NCI-H774 (cell line): ENCODE measurements at regions not wholly inside any gene's neighbourhood (a gene's known extent, or its start where the extent isn't known, plus 50 kb on each side); places are given as distances from the start of the nearest gene placed in this dataset.

Source experiments
- DNase-seq: peaks from one replicate; lab custom pipeline; 2025; lab: John Stamatoyannopoulos, UW

DNA sequence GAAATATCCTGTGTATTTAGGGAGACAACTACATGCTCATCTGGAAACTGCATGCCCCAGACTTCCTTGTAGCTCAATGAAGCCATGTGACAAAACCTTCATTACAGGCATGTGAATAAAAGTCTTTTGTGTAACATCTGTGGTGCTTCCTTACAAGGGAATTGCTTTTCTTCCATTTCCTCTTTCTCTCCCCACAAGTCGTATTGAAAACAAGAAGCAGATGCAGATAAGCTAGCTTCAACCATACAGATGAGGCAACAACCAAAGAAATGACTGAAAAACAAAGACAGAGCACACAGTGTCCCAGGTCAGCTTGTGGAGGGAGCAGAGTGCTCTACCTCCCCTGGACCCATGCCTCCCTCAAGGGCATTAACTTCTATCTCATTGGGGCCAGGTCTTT, 115.8 kb upstream of the INPP4B start:
- DNase-seq, result no peak

DNA sequence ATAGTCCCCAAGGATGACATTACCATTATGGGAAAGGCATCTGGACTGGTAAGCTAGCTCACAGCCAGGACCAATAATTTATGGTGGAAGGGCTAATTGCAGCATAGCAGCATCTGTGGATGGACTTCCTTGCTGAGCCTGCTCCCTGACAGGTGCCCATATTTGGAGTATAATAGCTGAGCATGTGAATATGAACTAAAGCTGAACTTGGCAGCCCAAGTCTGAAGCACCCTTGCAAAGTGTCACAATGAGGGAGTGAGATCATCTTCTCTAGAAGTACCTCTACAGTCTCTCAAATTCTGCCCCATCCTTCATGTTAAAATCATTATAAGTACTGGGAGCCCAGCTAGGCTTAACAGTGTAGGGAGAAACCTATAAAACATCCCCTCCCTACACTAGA, 128.2 kb upstream of the INPP4B start:
- no peak for DNase-seq

DNA sequence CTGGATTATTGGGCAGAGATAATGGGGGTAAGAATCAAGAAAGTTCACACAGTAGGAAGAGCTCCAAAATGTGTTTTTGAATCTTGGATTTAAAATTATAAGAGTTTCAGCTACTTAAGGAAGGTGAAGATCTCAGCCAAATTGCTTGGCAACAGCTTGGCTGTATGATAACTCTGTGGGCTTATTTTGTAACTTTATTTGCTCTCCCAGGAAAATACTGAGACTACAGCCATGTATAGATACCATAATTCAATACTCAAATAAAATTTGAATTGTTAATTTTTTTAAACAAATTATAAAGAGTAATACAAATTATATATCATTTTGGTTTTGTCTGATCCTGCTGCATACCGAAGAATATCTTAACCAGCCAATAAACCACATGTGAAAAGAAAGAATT, 129.5 kb upstream of the INPP4B start:
- DNase-seq, result no peak

DNA sequence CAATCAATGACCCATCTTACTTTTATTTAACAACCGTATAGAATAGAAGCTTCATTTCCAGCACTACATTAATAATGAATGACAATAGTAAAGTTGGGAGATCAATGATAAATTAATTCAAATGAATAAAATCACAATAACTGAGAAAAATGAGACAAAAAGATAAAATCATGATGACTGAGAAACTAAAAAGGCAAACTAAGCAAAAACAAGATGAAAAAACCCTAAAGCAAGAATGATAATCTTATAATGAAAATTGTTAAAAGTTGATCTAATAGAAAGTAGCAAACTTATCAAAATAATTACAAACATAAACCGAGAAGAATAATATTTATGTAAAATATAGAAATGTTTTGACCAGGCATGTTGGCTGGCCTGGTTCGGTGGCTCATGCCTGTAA, 130.4 kb upstream of the INPP4B start:
- DNase-seq, result no peak

DNA sequence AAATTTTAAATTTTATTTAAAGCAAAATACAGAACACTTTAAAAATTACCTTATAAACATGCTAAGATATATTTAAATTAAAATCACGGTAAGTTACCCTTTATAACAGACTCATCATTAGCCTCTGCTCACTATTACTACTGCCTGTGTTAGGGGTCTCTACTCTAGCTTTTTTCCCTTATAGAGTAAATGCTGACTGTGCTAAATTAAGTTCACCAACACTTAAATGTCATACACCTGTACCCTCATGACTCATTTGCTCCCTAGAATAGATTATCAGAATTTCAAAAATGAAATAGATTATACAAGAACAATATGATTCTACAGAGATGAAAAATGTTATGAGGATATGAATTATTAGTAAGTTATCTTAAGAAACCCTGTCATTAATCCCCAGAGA, 131.1 kb upstream of the INPP4B start:
- DNase-seq, result no peak

DNA sequence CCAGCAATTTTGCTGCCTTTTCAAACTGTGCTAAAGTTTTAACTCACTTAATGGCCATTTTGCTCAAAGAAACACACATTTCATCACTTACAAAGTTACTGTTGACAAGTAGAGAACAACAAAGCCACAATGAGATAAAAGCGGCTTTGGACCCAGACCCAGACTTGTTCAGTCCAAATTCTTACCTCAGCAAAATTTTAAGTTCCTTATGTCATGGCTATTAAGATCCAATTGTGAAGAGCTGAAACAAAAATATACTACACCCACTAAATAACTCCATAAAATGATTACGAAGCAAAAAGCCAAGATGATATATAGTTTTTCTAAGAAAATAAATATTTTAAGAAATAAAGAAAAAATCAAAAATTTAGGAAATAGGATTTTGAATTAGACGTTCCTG, 137.0 kb upstream of the INPP4B start:
- no peak for DNase-seq

DNA sequence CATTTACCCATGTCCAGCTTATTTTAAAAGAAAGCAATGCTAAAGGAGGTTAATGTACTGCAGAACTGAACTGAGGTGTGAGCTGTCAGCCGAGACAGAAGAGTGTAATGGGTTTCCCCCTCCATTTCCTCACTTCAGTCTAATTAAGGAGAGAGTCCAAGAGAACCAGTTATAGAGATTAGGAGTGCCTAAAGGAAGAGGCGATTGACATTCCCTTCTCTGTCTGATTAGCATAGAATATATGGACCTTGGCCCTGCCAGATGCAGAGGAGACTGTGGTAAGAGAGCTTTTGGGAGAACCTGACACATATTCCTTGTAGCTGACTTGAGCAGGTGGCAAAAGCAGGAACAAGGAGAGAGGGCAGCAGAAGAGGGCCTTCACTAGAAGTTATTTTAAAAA, 137.5 kb upstream of the INPP4B start:
- no peak for DNase-seq

DNA sequence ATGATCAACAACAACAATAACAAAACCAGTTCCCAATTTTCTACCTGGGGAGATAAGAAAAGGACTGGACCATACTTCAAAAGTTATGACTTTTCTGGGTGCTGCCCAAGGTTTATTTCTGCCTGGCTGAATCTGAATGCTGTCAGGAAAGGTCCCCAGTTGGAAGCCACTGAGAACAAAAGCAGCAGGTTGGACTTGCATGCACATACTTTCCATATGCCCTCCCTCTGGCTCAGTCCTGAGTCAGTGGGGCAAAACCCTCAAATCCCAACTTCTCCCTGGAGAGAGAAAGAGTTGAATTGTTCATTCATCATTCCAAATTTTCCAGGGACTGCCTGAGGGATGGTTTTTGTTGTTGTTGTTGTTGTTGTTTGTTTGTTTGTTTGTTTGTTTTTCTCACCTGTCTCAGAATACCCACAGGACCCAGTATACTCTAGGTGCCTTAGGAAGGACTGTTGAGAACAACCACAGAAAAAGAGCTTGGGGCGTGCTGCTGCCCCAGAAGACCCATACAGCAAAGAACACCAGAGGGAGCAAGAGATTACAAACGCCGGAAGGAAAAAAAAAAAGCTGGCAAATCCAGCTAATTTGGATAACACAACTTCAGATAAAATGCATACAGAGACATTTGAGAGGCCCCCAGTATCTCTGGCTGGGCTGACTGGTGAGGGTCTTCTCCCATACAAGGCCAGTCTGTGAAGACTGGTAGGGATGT, 138.9 kb upstream of the INPP4B start:
- DNase-seq, result no peak

DNA sequence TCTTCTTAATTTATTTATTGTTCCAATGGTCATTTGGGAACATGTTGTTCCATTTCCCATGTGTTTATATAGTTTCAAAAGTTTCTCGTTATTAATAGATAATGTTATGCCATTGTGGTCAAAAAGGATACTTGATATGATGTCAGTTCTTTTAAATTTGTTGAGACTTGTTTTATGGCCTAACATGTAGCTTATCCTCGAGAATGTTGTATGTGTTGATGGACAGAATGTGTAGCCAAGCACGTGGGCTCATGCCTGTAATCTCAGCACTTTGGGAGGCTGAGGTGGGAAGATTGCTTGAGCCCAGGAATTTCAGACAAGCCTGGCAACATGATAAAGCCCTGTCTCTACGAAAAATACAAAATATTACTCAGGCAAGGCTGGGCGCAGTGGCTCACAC, 168.5 kb upstream of the USP38 start:
- DNase-seq, result no peak

DNA sequence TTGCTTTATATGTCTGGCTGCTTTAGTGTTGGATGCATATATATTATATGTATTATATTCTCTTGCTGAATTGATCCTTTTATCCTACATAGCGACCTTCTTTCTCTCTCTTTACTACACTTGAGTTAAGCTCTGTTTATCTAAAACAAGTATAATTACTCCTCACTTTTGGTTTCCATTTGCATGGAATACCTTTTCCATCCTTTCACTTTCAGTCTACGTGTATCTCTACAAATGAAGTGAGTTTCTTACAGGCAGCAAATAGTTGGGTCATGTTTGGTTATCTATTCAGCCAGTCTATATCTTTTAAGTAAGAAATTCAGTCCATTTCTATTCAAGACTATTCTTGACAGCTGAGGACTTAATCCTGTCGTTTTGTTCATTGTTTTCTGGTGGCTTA, 167.5 kb upstream of the USP38 start:
- DNase-seq, result no peak

DNA sequence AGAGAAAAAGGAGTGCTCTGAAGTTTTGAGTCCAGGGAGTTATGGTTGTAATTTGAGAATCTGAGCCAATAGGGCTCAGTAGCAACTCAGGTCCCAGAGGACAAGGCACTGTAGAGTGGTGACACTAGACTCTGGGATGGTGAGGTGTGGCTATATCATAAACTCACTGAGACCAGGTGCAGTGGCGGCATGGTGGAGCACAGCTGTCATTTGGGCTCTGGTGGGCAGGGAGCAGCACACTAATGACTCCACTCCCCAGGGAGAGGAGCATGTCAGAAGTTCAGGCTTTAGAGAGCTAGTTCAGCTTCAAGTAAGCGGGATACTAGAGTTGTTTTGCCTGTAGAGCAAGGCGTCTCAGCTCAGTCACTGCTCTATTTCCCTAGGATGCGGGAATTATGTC, 165.4 kb upstream of the USP38 start:
- no peak for DNase-seq

DNA sequence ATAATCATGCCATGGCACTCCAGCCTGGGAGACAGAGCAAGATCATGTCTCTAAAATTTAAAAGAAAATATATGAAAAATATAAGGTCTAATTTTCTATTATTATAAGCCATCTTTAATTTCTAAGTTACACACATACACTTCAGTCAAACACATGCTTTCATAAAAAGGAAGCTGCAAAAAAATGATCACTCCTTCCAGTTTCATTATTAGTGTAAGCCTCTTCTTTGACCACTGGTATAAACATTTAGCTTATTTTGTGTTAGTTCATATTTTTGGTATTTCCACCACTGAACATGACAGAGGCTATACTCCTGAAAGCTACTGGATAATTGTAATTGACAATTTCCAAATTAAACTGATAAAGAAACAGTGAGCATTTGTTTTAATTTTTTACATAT, 163.3 kb upstream of the USP38 start:
- DNase-seq, result no peak

DNA sequence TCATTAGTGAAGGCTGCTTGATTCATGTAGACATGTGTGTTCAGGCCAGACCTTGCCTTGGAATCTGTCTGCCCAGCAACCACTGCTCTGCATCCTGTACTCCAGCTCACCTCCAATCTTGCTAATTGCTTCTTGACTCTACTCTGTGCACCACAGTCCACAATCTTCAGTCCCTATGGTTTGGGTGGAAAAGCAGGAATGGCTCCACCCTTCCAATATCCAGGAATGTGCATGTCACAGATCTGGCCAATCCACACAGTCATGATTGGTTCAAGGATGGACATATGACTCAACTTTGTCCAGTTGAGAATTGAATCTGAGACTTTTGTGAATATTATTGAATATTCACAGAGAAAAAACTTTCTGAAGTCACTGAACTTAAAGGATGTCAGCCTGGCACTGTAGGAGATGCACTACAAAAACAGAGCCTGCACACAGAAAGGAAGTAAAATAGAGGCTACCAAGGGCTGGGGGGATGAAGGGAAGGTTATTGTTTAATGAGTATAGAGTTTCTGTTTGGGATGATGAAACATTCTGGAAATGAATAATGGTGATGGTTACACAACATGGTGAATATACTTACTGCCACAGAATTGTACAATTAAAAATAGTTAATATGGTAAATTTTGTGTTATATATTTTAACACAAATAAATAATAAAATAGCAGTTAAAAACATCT, 161.3 kb upstream of the USP38 start:
- DNase-seq, result no peak

DNA sequence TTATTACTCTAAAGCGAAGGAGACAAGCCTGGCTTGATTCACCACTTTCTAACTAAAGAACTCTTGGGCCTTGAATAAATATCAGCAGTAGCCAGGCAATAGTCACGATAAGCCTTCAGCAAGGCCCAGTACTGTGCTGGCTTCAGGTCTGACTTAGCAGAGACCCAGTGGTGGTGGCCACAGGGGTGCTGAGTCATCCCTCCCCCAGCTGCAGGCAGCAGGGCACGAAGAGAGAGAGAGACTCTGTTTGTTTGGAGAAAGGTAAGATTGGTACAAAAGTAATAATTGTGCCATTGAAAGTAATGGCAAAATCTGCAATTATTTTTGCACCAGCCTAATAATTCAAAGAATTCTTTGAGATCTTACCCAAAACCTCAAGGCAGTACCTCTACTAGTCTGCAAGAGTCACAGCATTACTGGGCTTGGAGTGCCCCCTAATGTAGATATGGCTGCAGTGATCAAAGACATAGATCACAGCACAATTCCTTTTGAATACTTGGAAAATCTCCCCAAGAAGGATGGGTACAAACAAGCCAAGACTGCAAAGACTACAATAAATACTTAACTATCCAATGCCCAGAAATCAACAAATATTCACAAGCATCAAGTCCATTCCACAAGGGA, 159.5 kb upstream of the USP38 start:
- DNase-seq, result no peak

DNA sequence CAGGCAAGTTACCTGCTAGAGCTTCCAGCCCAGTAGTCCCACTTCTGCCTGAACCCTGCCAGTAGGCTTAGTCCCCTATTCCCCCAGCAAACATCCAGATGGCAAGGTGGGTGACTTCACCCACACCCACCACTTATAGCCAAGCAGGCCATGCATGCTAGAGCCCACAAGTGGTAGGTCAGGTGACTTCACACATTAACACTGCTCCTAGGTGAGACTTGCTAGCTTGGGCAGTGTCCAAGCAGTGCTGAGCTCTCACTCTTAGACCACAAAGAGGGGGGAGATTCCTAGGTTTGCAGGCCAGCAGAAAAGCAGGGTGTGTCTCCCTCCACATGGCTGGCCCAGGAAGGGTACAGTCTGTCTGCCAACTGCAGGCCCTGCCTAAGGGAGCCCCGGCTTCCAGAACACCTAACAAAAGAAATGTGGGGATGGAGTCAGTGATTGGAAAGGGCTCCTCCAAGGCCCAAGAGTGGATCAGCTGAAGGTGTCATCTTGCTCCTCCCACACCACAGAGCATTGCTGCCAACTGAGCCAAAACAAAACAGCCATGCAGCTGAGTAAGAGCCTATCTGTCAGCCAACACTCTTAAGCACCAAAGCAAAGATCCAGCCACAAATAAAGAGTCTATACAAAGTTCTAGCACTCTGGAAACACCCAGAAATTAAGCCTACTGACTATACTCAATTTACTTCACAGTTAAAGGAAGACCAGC, 158.1 kb upstream of the USP38 start:
- no peak for DNase-seq

DNA sequence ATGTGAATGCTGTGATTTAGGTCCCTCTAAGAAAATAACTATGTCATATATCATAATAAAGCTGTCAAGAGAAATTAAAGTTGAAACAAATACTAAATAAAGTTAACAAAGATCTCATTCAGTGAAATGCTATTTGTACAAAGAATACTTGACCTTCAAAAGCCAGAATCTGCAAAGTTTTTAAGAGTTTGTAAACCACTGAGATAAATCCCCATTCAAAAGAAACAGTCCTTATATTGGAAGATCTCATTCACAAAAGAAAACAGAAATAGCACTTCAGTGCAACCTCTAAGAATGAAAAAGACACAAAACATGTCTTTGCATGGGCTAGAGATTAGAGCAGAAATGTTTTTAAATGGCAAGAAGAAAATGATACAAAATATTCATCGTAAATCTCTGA, 149.1 kb upstream of the USP38 start:
- DNase-seq, result no peak

DNA sequence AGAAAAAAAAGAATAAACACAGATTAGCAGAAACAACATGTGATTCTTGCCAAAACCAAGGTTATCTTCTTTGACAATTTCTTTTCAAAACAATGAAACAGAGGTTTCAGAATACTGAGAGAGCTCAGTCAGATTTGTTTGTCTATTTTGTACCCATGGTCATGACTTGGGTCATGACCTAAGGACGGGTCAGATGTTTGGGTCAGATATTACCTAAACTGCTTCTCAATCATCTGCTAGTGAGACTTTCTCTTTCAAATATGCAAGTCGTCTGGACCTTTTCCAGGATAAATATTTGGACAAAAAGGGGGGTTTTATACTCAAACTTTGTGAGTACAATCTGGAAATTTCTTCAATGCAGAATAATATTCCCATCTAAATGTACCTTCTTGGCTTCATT, 148.3 kb upstream of the USP38 start:
- no peak for DNase-seq

DNA sequence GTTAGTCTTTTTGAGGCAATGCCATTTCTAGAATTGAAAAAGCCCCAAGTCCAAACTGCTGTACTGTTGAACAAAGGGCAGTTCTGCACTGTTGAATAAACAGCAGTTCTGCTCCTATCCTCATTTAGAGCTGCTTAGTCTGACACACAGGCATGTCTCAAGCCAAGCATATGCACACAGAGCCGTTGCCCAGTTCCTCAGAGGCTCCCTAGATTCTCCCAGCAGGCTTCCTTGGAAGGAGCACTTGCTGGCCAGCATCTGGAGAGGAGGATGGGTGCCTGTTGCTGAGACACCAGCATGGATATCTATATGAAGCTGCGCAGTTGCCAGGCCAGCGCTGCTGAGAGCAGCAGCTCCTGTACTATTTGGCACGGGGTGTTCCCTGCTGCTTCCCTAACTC, 138.3 kb upstream of the USP38 start:
- no peak for DNase-seq

DNA sequence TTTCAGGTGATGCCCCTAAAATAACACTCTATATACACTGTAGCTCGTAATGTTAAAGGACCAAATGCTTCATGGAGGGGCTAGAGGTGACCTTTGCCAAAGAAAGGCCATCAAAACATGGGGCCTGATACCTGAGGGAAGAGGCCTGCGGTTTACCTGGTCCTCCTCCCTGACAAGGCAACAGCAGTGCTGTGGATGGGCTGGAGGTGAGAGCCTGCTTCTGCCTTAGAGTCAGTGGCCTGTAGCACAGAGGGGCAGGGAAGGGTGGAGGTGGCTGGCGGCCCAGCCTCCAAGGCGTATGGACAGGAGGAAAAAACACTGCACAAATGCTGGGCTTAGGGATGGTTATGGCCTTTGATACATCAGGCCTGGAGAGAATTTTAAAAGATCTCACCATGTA, 137.8 kb upstream of the USP38 start:
- DNase-seq, result no peak

DNA sequence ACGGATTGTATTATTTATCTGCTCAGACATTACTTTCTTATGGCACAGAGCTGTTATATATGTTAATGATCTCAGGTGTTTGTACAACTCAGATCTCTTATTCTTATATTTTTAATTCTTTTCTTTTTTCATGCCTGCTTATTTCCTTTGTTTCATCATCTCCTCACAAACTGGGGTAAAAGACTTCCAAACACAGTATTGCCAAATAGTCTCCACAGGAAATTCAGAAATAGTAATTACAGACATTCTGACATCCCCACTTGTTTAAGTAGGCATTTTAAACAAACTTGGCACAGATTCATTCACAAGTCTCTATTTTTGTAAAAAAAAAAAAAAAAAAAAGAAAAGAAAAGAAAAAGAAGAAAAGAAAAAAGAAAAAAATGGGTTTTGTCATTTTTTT, 129.7 kb upstream of the USP38 start:
- no peak for DNase-seq

DNA sequence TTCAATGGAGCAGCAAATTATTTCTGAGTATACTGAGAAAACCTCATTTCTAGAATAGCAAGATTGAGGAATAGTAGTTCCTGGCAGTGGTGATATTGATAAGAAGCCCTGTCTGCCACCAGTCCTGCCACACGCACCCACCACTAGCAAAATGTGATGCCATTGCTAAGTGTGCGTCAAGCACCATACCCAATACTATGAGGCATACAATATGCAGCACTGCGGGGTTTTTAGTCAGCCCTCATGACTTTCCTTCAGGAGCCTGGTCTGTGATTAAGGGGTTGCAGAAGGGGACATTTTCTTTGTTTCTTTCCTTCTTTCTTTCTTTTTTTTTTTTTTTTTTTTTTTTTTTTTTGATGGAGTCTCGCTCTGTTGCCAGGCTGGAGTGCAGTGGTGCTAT, 128.7 kb upstream of the USP38 start:
- DNase-seq, result no peak

DNA sequence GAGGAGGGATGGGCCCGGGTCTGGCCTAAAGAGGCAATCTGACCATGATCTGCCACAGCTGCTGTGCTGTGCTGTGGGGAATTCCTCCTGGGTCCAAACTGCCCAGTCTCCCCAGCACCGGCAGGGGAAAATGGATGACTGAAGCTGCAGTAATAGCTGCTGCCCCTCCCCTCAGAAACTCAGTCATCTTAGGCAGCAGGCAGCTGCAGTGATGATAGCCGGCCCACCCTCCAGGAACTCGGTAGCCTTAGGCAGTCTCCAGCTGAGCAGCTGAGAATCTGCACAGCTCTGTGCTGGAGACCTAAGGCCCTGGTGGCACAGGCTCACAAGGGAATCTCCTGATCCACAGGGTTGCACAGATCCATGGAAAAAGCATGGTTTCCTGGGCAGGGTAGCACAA, 113.4 kb upstream of the USP38 start:
- DNase-seq, result no peak

DNA sequence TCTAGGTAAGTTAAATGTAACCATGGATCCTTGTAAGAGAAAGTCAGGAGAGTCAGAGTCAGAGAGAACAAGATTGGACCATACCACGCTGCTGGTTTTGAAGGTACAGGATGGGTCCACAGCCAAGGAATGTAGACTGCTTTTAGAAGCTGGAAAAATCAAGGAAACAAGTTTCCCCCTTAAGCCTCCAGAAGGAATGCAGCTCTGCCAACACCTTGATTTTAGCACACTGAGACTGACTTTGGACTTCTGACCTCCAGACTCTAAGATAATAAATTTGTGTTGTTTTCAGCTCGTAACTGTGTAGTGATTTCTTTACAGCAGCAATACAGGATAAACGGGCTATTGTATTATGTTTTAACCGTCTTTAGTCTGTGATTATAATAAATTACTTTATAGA, 108.0 kb upstream of the USP38 start:
- DNase-seq, result no peak
